NOMO-1 treated with dmso at 0.1 percent for 144 hours (cell line): ENCODE measurements at regions not wholly inside any gene's neighbourhood (a gene's known extent, or its start where the extent isn't known, plus 50 kb on each side); places are given as distances from the start of the nearest gene placed in this dataset.

Source experiments
- DNase-seq: peaks from one replicate; lab custom pipeline; 2025; ENCODE audit not compliant: unreplicated experiment; lab: John Stamatoyannopoulos, UW

GRCh38 chr1:232522189-232522588 lies 107.7 kb downstream of the SIPA1L2 start:
- no peak for DNase-seq

- DNase-seq, result no peak
Measured at GRCh38 chr1:232521660-232522059, 108.3 kb downstream of the SIPA1L2 start.

- no peak for DNase-seq
Measured at GRCh38 chr1:232519186-232519585, 110.7 kb downstream of the SIPA1L2 start.

- DNase-seq, result no peak
Measured at GRCh38 chr1:232518349-232518748, 111.6 kb downstream of the SIPA1L2 start.

GRCh38 chr1:232517204-232517603 lies 112.7 kb downstream of the SIPA1L2 start:
- no peak for DNase-seq

GRCh38 chr1:232515706-232516105 lies 114.2 kb downstream of the SIPA1L2 start:
- no peak for DNase-seq

GRCh38 chr1:232512712-232513111 lies 117.2 kb downstream of the SIPA1L2 start:
- no peak for DNase-seq

GRCh38 chr1:232511172-232511571 lies 118.8 kb downstream of the SIPA1L2 start:
- DNase-seq, result no peak

GRCh38 chr1:232510367-232511110 lies 119.4 kb downstream of the SIPA1L2 start:
- DNase-seq, result no peak

GRCh38 chr1:232509570-232509969 lies 120.4 kb downstream of the SIPA1L2 start:
- no peak for DNase-seq

- DNase-seq, result no peak
Measured at GRCh38 chr1:232508130-232508701, 121.7 kb downstream of the SIPA1L2 start.

GRCh38 chr1:232507571-232507970 lies 122.4 kb downstream of the SIPA1L2 start:
- no peak for DNase-seq

GRCh38 chr1:232505884-232506283 lies 124.0 kb downstream of the SIPA1L2 start:
- no peak for DNase-seq

GRCh38 chr1:232504651-232505050 lies 125.3 kb downstream of the SIPA1L2 start:
- DNase-seq, result no peak

- no peak for DNase-seq
Measured at GRCh38 chr1:232503497-232503896, 126.4 kb downstream of the SIPA1L2 start.

- DNase-seq, result no peak
Measured at GRCh38 chr1:232501854-232502253, 128.1 kb downstream of the SIPA1L2 start.

- DNase-seq, result no peak
Measured at GRCh38 chr1:232499188-232499587, 130.7 kb downstream of the SIPA1L2 start.

- no peak for DNase-seq
Measured at GRCh38 chr1:232493869-232494268, 136.1 kb downstream of the SIPA1L2 start.

- DNase-seq, result no peak
Measured at GRCh38 chr1:232489256-232489655, 140.7 kb downstream of the SIPA1L2 start.

GRCh38 chr1:232487236-232487635 lies 142.7 kb downstream of the SIPA1L2 start:
- no peak for DNase-seq

- DNase-seq, result no peak
Measured at GRCh38 chr1:232486454-232487207, 143.3 kb downstream of the SIPA1L2 start.

GRCh38 chr1:232486006-232486405 lies 143.9 kb downstream of the SIPA1L2 start:
- no peak for DNase-seq
